SK-N-SH (cell line): ENCODE measurements at regions not wholly inside any gene's neighbourhood (a gene's known extent, or its start where the extent isn't known, plus 50 kb on each side); places are given as distances from the start of the nearest gene placed in this dataset.

Experiments used
- CTCF ChIA-PET: fragments of 300-600, 350-600 bp; formaldehyde crosslinking; extraction: SDS; loops from one replicate; lab custom pipeline; 2021; lab: Yijun Ruan, JAX
- POLR2A ChIA-PET: fragments of 350-600 bp; sonication (Branson Sonifier 250); formaldehyde crosslinking; extraction: SDS; loops from one replicate; lab custom pipeline; 2020; ENCODE audit warnings: antibody characterized with exemption, inconsistent platforms; lab: Yijun Ruan, JAX
- DNase-seq: peaks from one replicate; pipeline ENCODE4 v3.0.0; 2012
- H2AFZ ChIP-seq: fragments of 200-600 bp; sonication (generic); 2 replicates; pipeline ENCODE4 v1.8.1; 2016; ENCODE audit warnings: antibody characterized with exemption, mild to moderate bottlenecking, low read depth
- H3F3A ChIP-seq: fragments of 200-600 bp; sonication (generic); replicated peaks from 2 replicates; pipeline ENCODE3; 2016; ENCODE audit warnings: antibody characterized with exemption, mild to moderate bottlenecking; ENCODE audit not compliant: insufficient read depth
- H3K27ac ChIP-seq, 2 experiments: fragments of 200-500 bp in 1 of 2; fragments of 200-600 bp in 1 of 2; sonication (Bioruptor generic) in 1 of 2; sonication (generic), shearing (Covaris generic) in 1 of 2; 2 replicates each; pipeline versions ENCODE4 v1.5.1 to v1.6.1; 2014 to 2016; ENCODE audit warnings: low read depth in 2 of 2, inconsistent platforms in 1 of 2, low read length in 1 of 2, mild to moderate bottlenecking in 1 of 2, mixed read lengths in 1 of 2
- H3K27me3 ChIP-seq: fragments of 200-600 bp; sonication (generic), shearing (Covaris generic); 2 replicates; pipeline ENCODE4 v1.6.1; 2016; ENCODE audit warnings: mixed run types; ENCODE audit not compliant: insufficient read depth
- H3K36me3 ChIP-seq, 2 experiments: fragments of 200-500 bp in 1 of 2; fragments of 200-600 bp in 1 of 2; sonication (Bioruptor generic) in 1 of 2; sonication (generic) in 1 of 2; replicated peaks in 1 of 2; 2 replicates each; pipeline versions ENCODE3 to v1.5.1; 2014 to 2016; ENCODE audit warnings: low read length in 1 of 2, mild to moderate bottlenecking in 1 of 2; ENCODE audit not compliant: insufficient read depth in 2 of 2, control insufficient read depth in 1 of 2
- H3K4me1 ChIP-seq, 2 experiments: fragments of 200-500 bp in 1 of 2; fragments of 200-600 bp in 1 of 2; sonication (Bioruptor generic) in 1 of 2; sonication (generic), shearing (Covaris generic) in 1 of 2; 2 replicates each; pipeline versions ENCODE4 v1.5.1 to v1.6.1; 2014 to 2016; ENCODE audit warnings: low read depth in 1 of 2, low read length in 1 of 2, mixed run types in 1 of 2; ENCODE audit not compliant: insufficient read depth in 2 of 2, control insufficient read depth in 1 of 2
- H3K4me2 ChIP-seq: fragments of 200-600 bp; sonication (generic), shearing (Covaris generic); 2 replicates; pipeline ENCODE4 v1.6.1; 2017; ENCODE audit warnings: mixed run types
- H3K4me3 ChIP-seq, 2 experiments: fragments of 200-500 bp in 1 of 2; fragments of 200-600 bp in 1 of 2; sonication (Bioruptor generic) in 1 of 2; sonication (generic), shearing (Covaris generic) in 1 of 2; 2 replicates each; pipeline versions ENCODE4 v1.5.1 to v1.8.1; 2014 to 2016; ENCODE audit warnings: low read depth in 2 of 2, inconsistent platforms in 1 of 2, low read length in 1 of 2, mild to moderate bottlenecking in 1 of 2, mixed read lengths in 1 of 2, moderate library complexity in 1 of 2
- H3K79me2 ChIP-seq: fragments of 200-600 bp; sonication (generic); 2 replicates; pipeline ENCODE4 v1.8.1; 2017; ENCODE audit warnings: mild to moderate bottlenecking; ENCODE audit not compliant: insufficient read depth
- H3K9ac ChIP-seq: fragments of 200-600 bp; sonication (generic); 2 replicates; pipeline ENCODE4 v1.6.1; 2017; ENCODE audit warnings: mixed run types
- H3K9me2 ChIP-seq: fragments of 200-600 bp; sonication (generic); 2 replicates; pipeline ENCODE4 v1.6.1; 2017; ENCODE audit warnings: mixed run types
- H3K9me3 ChIP-seq: fragments of 200-600 bp; sonication (generic); 2 replicates; pipeline ENCODE4 v1.6.1; 2017; ENCODE audit warnings: mixed run types, mild to moderate bottlenecking, moderate library complexity
- H4K20me1 ChIP-seq: fragments of 200-600 bp; sonication (generic); 2 replicates; pipeline ENCODE4 v1.6.1; 2017; ENCODE audit warnings: mild to moderate bottlenecking, mixed run types; ENCODE audit not compliant: insufficient read depth
- CHD2 ChIP-seq: fragments of 150-350 bp; IDR thresholded peaks from 2 replicates; pipeline ENCODE4 v1.6.1; 2018; ENCODE audit warnings: low read length; ENCODE audit not compliant: partially characterized antibody
- EZH2phosphoT487 ChIP-seq: fragments of 200-600 bp; sonication (generic); IDR thresholded peaks from 2 replicates; pipeline ENCODE4 v1.6.1; 2017; ENCODE audit warnings: low read depth, mixed run types, mild to moderate bottlenecking, antibody characterized with exemption, moderate library complexity, borderline replicate concordance
- FOXJ3 ChIP-seq: sonication (generic); formaldehyde crosslinking; IDR thresholded peaks from 2 replicates; pipeline ENCODE4 v1.5.1; 2020; ENCODE audit warnings: mild to moderate bottlenecking, missing genetic modification reagents
- MEF2A ChIP-seq: IDR thresholded peaks from 2 replicates; pipeline ENCODE4 v1.4.0; 2012; ENCODE audit warnings: low read depth, borderline replicate concordance
- NRF1 ChIP-seq: IDR thresholded peaks from 2 replicates; pipeline ENCODE4 v1.6.1; 2012; ENCODE audit warnings: low read depth, mild to moderate bottlenecking, low read length
- POLR2AphosphoS5 ChIP-seq: IDR thresholded peaks from 2 replicates; pipeline ENCODE4 v1.6.1; 2012; ENCODE audit warnings: low read depth, low read length
- RAD21 ChIP-seq: IDR thresholded peaks from 2 replicates; pipeline ENCODE4 v1.6.1; 2012; ENCODE audit warnings: mild to moderate bottlenecking, low read length
- RCOR1 ChIP-seq: fragments of 150-350 bp; IDR thresholded peaks from 2 replicates; pipeline ENCODE4 v1.6.1; 2017; ENCODE audit warnings: antibody characterized with exemption, low read length
- RXRA ChIP-seq: IDR thresholded peaks from 2 replicates; pipeline ENCODE4 v1.4.0; 2012; ENCODE audit warnings: low read depth, mild to moderate bottlenecking, borderline replicate concordance
- SIN3A ChIP-seq: IDR thresholded peaks from 2 replicates; pipeline ENCODE4 v1.6.1; 2012; ENCODE audit warnings: low read depth, mild to moderate bottlenecking, low read length, moderate library complexity, borderline replicate concordance
- SMC3 ChIP-seq: IDR thresholded peaks from 2 replicates; pipeline ENCODE4 v1.6.1; 2012; ENCODE audit warnings: low read depth, low read length, improper control_type of control experiment
- TAF1 ChIP-seq: IDR thresholded peaks from 2 replicates; pipeline ENCODE4 v1.6.1; 2012; ENCODE audit warnings: low read depth, mild to moderate bottlenecking, low read length, moderate library complexity, borderline replicate concordance
- TEAD4 ChIP-seq: IDR thresholded peaks from 2 replicates; pipeline ENCODE4 v1.4.0; 2012; ENCODE audit warnings: mild to moderate bottlenecking, borderline replicate concordance; ENCODE audit not compliant: insufficient read depth
- WGBS: methylation state at CpG from one replicate; pipeline ENCODE4 v1.1.6; 2017; ENCODE audit warnings: low lambda C conversion rate; 5-methylcytosine and 5-hydroxymethylcytosine counted together
- TF ChIP-seq, protein P1 (sequence below): IDR thresholded peaks from 2 replicates; pipeline ENCODE4 v1.4.0; 2012; ENCODE audit warnings: low read depth, borderline replicate concordance
- TF ChIP-seq, protein P2 (sequence below): IDR thresholded peaks from 2 replicates; pipeline ENCODE4 v1.6.1; 2012; ENCODE audit warnings: mild to moderate bottlenecking, low read depth, low read length, moderate library complexity
- TF ChIP-seq, protein P3 (sequence below): IDR thresholded peaks from 2 replicates; pipeline ENCODE4 v1.4.0; 2012; ENCODE audit warnings: low read depth

DNA sequence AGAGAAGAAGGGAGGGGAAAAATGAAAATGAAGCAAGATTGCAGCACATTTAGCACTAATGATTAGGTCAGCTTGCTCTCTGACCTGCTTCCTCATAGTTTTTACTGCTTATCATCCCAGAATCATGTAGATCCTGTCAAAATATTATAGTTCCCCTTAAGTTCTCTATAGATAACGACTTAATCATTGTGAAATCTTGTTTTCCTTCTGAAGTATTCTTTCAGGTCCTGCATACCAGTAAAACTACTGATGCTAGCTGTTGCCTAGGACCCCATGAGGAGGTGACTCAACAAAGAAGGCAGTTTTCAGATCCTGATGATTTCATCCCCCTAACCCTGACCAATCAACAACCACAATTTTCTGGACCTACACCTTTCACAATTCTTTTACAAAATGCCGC is 1131.7 kb downstream of the SLITRK5 start (continued):
- TF ChIP-seq, protein P1, sequence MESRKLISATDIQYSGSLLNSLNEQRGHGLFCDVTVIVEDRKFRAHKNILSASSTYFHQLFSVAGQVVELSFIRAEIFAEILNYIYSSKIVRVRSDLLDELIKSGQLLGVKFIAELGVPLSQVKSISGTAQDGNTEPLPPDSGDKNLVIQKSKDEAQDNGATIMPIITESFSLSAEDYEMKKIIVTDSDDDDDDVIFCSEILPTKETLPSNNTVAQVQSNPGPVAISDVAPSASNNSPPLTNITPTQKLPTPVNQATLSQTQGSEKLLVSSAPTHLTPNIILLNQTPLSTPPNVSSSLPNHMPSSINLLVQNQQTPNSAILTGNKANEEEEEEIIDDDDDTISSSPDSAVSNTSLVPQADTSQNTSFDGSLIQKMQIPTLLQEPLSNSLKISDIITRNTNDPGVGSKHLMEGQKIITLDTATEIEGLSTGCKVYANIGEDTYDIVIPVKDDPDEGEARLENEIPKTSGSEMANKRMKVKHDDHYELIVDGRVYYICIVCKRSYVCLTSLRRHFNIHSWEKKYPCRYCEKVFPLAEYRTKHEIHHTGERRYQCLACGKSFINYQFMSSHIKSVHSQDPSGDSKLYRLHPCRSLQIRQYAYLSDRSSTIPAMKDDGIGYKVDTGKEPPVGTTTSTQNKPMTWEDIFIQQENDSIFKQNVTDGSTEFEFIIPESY = no peak

DNA sequence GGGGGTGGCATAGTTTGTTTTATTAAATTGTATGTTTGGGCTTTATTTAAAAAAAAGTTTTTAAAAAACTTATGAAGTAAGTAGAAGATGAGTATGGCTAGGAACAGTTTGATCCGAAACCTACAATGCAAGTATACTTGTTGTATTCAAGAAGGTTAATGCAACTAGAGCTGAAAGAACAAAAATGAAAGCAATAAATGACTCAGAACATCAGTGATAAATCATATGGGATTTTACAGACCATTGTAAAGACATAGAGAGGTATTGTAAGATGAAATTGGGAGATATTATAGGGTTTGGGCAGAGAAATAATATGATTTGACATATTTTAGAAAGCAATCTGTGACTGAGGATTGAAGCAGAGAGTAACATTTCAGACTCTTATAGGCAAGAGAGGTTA is 1135.3 kb downstream of the SLITRK5 start:
- H3K36me3 ChIP-seq = no peaks in the 10 kb centered on the region
- POLR2A ChIA-PET = no interaction called here

DNA sequence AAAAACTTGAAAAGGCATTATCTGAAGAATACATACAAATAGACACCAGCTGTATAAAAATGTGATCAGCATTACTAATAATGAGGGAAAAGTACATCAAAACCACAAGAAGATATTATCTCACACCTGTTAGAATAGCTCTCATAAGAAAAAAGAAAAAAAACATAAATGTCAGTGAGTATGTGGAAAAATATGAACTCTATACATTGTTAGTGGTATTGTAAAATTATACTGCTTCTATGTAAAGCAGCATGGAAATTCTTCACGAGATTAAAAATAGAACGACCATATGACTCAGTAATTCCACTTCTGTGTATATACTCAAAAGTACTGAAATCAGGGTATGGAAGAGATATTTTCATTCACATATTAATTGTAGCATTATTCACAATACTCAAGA is 1146.4 kb downstream of the SLITRK5 start:
- Histone ChIP-seq H3K27me3 (no peaks in the 10 kb centered on the region), H3K27ac (no peak overlapping the region), H3K4me1 (no peaks in the 10 kb centered on the region), H2AFZ (no peak overlapping the region), H3K9me2 (no peaks in the 10 kb centered on the region), H3F3A (no peaks in the 10 kb centered on the region), H3K79me2 (no peaks in the 10 kb centered on the region), H3K4me3 (no peak overlapping the region), H3K36me3 (no peaks in the 10 kb centered on the region), H4K20me1 (no peaks in the 10 kb centered on the region), H3K4me2 (no peak overlapping the region), H3K9ac (no peak overlapping the region), H3K9me3 (no peaks in the 10 kb centered on the region; the same call in 1 of the 2 replicates)
- no peak for DNase-seq
- ChIA-PET CTCF (no interaction called here), POLR2A (no interaction called here)
- 30% methylated on average over 2 of the region's 2 CpGs for WGBS
- TF ChIP-seq NRF1 (no peak), SIN3A (no peak), RAD21 (no peak), SMC3 (no peak), POLR2AphosphoS5 (no peak)
- TF ChIP-seq, protein P2, sequence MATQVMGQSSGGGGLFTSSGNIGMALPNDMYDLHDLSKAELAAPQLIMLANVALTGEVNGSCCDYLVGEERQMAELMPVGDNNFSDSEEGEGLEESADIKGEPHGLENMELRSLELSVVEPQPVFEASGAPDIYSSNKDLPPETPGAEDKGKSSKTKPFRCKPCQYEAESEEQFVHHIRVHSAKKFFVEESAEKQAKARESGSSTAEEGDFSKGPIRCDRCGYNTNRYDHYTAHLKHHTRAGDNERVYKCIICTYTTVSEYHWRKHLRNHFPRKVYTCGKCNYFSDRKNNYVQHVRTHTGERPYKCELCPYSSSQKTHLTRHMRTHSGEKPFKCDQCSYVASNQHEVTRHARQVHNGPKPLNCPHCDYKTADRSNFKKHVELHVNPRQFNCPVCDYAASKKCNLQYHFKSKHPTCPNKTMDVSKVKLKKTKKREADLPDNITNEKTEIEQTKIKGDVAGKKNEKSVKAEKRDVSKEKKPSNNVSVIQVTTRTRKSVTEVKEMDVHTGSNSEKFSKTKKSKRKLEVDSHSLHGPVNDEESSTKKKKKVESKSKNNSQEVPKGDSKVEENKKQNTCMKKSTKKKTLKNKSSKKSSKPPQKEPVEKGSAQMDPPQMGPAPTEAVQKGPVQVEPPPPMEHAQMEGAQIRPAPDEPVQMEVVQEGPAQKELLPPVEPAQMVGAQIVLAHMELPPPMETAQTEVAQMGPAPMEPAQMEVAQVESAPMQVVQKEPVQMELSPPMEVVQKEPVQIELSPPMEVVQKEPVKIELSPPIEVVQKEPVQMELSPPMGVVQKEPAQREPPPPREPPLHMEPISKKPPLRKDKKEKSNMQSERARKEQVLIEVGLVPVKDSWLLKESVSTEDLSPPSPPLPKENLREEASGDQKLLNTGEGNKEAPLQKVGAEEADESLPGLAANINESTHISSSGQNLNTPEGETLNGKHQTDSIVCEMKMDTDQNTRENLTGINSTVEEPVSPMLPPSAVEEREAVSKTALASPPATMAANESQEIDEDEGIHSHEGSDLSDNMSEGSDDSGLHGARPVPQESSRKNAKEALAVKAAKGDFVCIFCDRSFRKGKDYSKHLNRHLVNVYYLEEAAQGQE = no peak
- TF ChIP-seq, protein P1 = no peak

More for the DNA sequence above, 1135.3 kb downstream of the SLITRK5 start:
- Histone ChIP-seq H3K9ac (no peak overlapping the region), H3K27me3 (no peaks in the 10 kb centered on the region), H3K4me3 (no peak overlapping the region), H3F3A (no peaks in the 10 kb centered on the region), H3K79me2 (no peaks in the 10 kb centered on the region), H3K9me2 (no peaks in the 10 kb centered on the region), H4K20me1 (no peaks in the 10 kb centered on the region), H3K4me1 (no peaks in the 10 kb centered on the region), H2AFZ (no peak overlapping the region), H3K4me2 (no peak overlapping the region), H3K27ac (no peak overlapping the region), H3K9me3 (no peaks in the 10 kb centered on the region)
- DNase-seq = no peak
- TF ChIP-seq FOXJ3 (CRISPR knock-in tag) (no peak), EZH2phosphoT487 (no peak), MEF2A (no peak), CHD2 (no peak), RXRA (no peak), TAF1 (no peak), RCOR1 (no peak), TEAD4 (no peak)
- TF ChIP-seq, protein P1 = no peak
- TF ChIP-seq, protein P3, sequence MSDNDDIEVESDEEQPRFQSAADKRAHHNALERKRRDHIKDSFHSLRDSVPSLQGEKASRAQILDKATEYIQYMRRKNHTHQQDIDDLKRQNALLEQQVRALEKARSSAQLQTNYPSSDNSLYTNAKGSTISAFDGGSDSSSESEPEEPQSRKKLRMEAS = no peak
- WGBS = 49% methylated on average over 1 of the region's 1 CpG
- CTCF ChIA-PET = no interaction called here
